ENCODE measurements at regions not wholly inside any gene's neighbourhood (a gene's known extent, or its start where the extent isn't known, plus 50 kb on each side); places are given as distances from the start of the nearest gene placed in this dataset.

- no peak for DNase-seq
- peaks cover 0 to 11% (median 2%) of the 10 kb centered on the region in 7 donors for H3K9me3 Mint-ChIP-seq
- Histone ChIP-seq H3K9ac (ENCODE audit: insufficient read depth, low read length, poor library complexity, severe bottlenecking) (no peak overlapping the region), H3K79me2 (ENCODE audit: insufficient read depth, low read length) (no peaks in the 10 kb centered on the region), H2AFZ (ENCODE audit: insufficient read depth, low read depth, low read length, poor library complexity, severe bottlenecking) (no peak overlapping the region), H3K27me3 (ENCODE audit: control insufficient read depth in 2 of 2, insufficient read depth in 2 of 2, low read length in 2 of 2) (no peaks in the 10 kb centered on the region), H3K27ac (ENCODE audit: low read depth in 1 of 2, low read length in 2 of 2) (no peak overlapping the region), H3K9me3 (replicated peaks in 1 of 2; ENCODE audit: control insufficient read depth in 1 of 2, insufficient read depth in 1 of 2, low read length in 2 of 2) (peaks cover 7% of the 10 kb centered on the region in 2 donors), H4K20me1 (ENCODE audit: insufficient read depth, low read length) (no peaks in the 10 kb centered on the region), H3K4me2 (replicated peaks; ENCODE audit: extremely low read depth, low read length, poor library complexity, severe bottlenecking) (no peak overlapping the region), H3K4me1 (ENCODE audit: control insufficient read depth in 1 of 2, insufficient read depth in 2 of 2, low read length in 2 of 2) (no peaks in the 10 kb centered on the region), H3K4me3 (replicated peaks in 1 of 3; ENCODE audit: low read depth in 2 of 3, low read length in 3 of 3) (no peak overlapping the region), H3K36me3 (replicated peaks in 1 of 2; ENCODE audit: control insufficient read depth in 1 of 2, insufficient read depth in 2 of 2, low read length in 2 of 2) (no peaks in the 10 kb centered on the region)
- TF ChIP-seq, protein P1, sequence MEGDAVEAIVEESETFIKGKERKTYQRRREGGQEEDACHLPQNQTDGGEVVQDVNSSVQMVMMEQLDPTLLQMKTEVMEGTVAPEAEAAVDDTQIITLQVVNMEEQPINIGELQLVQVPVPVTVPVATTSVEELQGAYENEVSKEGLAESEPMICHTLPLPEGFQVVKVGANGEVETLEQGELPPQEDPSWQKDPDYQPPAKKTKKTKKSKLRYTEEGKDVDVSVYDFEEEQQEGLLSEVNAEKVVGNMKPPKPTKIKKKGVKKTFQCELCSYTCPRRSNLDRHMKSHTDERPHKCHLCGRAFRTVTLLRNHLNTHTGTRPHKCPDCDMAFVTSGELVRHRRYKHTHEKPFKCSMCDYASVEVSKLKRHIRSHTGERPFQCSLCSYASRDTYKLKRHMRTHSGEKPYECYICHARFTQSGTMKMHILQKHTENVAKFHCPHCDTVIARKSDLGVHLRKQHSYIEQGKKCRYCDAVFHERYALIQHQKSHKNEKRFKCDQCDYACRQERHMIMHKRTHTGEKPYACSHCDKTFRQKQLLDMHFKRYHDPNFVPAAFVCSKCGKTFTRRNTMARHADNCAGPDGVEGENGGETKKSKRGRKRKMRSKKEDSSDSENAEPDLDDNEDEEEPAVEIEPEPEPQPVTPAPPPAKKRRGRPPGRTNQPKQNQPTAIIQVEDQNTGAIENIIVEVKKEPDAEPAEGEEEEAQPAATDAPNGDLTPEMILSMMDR (IDR thresholded peaks at IDR 0.05): no peak
- H3K27ac Mint-ChIP-seq: no peak overlapping the region
- WGBS (ENCODE audit: insufficient coverage): no CpG with 5 or more reads among the region's 2 CpGs
- H3K36me3 Mint-ChIP-seq: no peaks in the 10 kb centered on the region
- H3K4me1 Mint-ChIP-seq: no peaks in the 10 kb centered on the region
- H3K27me3 Mint-ChIP-seq (ENCODE audit: low read depth in 3 of 3): no peaks in the 10 kb centered on the region
- H3K4me3 Mint-ChIP-seq: no peak overlapping the region
- intact Hi-C loops (cut with micrococcal nuclease): no loop called here
Observed at GRCh38 chr4:65190780-65191179, 479.5 kb downstream of the EPHA5 start.

GRCh38 chr4:65175585-65175984 is 494.7 kb downstream of the EPHA5 start:
- H3K27ac ChIP-seq (ENCODE audit: low read depth in 1 of 2, low read length in 2 of 2): no peak overlapping the region
- no peaks in the 10 kb centered on the region for H3K36me3 ChIP-seq (replicated peaks in 1 of 2; ENCODE audit: control insufficient read depth in 1 of 2, insufficient read depth in 2 of 2, low read length in 2 of 2)
- Mint-ChIP-seq H3K4me1 (no peaks in the 10 kb centered on the region), H3K36me3 (no peaks in the 10 kb centered on the region), H3K27ac (no peak overlapping the region), H3K9me3 (peaks cover 0 to 13% (median 5%) of the 10 kb centered on the region in 7 donors), H3K27me3 (ENCODE audit: low read depth in 3 of 3) (no peaks in the 10 kb centered on the region), H3K4me3 (no peak overlapping the region)
- no peak overlapping the region for H3K4me3 ChIP-seq (replicated peaks in 1 of 3; ENCODE audit: low read depth in 2 of 3, low read length in 3 of 3)
- H4K20me1 ChIP-seq (ENCODE audit: insufficient read depth, low read length): no peaks in the 10 kb centered on the region
- no peaks in the 10 kb centered on the region for H3K79me2 ChIP-seq (ENCODE audit: insufficient read depth, low read length)
- DNase-seq: no peak
- H3K27me3 ChIP-seq (ENCODE audit: control insufficient read depth in 2 of 2, insufficient read depth in 2 of 2, low read length in 2 of 2): no peaks in the 10 kb centered on the region
- peaks cover 0 to 6% of the 10 kb centered on the region in 2 donors for H3K9me3 ChIP-seq (replicated peaks in 1 of 2; ENCODE audit: control insufficient read depth in 1 of 2, insufficient read depth in 1 of 2, low read length in 2 of 2)
- H3K4me2 ChIP-seq (replicated peaks; ENCODE audit: extremely low read depth, low read length, poor library complexity, severe bottlenecking): no peak overlapping the region
- H3K4me1 ChIP-seq (ENCODE audit: control insufficient read depth in 1 of 2, insufficient read depth in 2 of 2, low read length in 2 of 2): no peaks in the 10 kb centered on the region
- WGBS (ENCODE audit: insufficient coverage): 100% methylated on average over 4 of the region's 5 CpGs
- H2AFZ ChIP-seq (ENCODE audit: insufficient read depth, low read depth, low read length, poor library complexity, severe bottlenecking): no peak overlapping the region
- TF ChIP-seq, protein P1 (IDR thresholded peaks at IDR 0.05): no peak
- intact Hi-C loops (cut with micrococcal nuclease): no loop called here
- H3K9ac ChIP-seq (ENCODE audit: insufficient read depth, low read length, poor library complexity, severe bottlenecking): no peak overlapping the region

Measured in CD14-positive monocyte (primary cell).